ENCODE measurements at regions not wholly inside any gene's neighbourhood (a gene's known extent, or its start where the extent isn't known, plus 50 kb on each side); places are given as distances from the start of the nearest gene placed in this dataset.
"Not testable (repeated sequence)": the region's sequence is repeated elsewhere in the genome, so short reads cannot be mapped to it uniquely, and the experiment has no call there.

DNA sequence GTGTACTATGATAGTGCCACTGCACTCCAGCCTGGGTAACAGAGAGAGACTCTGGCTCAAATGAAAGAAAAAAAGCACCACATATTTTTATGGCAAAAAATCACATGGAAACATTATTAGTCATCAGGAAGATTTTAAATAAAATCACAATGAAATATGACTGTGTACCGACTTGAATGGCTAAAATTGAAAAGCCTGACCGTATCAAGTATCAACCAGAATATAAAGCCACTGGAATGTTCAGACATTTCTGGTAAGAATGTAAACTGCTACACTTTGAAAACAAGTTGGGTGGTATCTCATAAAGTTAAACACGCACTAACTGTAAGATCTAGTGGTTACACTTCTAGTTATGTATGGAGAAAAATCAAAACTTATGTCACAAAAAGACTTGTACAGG, 306.7 kb upstream of the MBL2 start:
- H3K27ac Mint-ChIP-seq: no peak overlapping the region
- H3K4me3 Mint-ChIP-seq: no peak overlapping the region
- no peaks in the 10 kb centered on the region for H3K27me3 Mint-ChIP-seq
- H3K36me3 Mint-ChIP-seq: no peaks in the 10 kb centered on the region
- CTCF ChIA-PET: no interaction called here
- no peaks in the 10 kb centered on the region for H3K4me1 Mint-ChIP-seq
- DNase-seq: no peak
- peaks cover 5% of the 10 kb centered on the region for H3K9me3 Mint-ChIP-seq

DNA sequence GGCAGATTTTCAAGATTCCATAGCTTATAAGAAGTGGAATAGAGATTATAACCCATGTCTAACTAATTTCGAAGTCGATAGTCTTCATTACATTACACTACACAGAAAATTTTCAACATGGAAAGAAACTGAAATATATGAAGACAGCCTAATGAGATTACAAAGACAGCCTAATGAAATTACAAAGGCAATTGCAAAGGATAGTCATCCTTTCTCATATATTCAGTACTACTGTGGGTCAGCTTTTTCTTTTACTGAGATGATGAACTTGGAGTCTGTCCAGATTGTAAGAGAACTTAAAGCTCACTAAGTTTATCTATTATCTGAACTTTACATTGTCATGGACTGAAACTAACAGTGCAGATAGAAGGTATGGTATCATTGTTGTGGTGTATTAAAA, 304.4 kb upstream of the MBL2 start:
- no peaks in the 10 kb centered on the region for H3K9me3 Mint-ChIP-seq
- no peaks in the 10 kb centered on the region for H3K27me3 Mint-ChIP-seq
- CTCF ChIA-PET: no interaction called here
- no peak overlapping the region for H3K27ac Mint-ChIP-seq
- DNase-seq: no peak
- H3K4me3 Mint-ChIP-seq: no peak overlapping the region
- H3K4me1 Mint-ChIP-seq: no peaks in the 10 kb centered on the region
- no peaks in the 10 kb centered on the region for H3K36me3 Mint-ChIP-seq

DNA sequence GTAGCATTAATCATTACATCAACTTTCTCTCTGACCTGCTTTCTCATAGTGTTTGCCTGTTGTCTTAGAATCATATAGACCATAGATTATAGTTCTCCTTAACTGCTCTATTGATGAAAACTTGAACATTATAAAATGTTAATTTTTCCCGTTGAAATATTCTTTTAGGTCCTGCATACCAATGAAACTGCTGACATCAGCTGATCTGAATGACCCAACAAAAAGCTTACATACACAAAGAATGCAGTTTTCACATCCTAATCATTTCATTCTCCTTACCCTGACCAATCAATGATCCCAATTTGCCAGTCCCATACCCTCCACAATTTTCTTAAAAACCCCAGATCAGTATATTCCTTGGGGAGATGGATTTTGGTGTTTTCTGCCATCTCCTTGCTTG, 302.9 kb upstream of the MBL2 start:
- H3K4me3 Mint-ChIP-seq: no peak overlapping the region
- no peaks in the 10 kb centered on the region for H3K27me3 Mint-ChIP-seq
- no peak overlapping the region for H3K27ac Mint-ChIP-seq
- H3K9me3 Mint-ChIP-seq: no peaks in the 10 kb centered on the region
- DNase-seq: no peak
- H3K4me1 Mint-ChIP-seq: no peaks in the 10 kb centered on the region
- no peaks in the 10 kb centered on the region for H3K36me3 Mint-ChIP-seq
- CTCF ChIA-PET: no interaction called here

DNA sequence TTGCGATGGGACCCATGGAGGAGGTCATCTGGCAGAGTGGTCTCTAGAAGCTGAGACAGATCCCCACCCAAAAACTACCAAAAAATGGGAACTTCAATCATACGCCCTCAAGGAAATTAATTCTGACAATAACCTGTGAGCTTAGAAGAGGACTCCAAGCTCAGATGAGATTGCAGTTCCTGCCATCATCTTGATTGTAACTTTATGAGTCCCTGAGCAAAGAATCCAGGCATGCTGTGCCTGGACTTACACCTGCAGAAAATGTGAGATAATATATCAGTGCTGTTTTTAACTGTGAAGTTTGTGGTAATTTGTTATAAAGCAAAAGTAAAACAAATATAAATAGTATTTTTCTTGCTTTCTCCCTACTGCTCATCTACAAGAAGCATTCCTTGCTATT, 299.6 kb upstream of the MBL2 start:
- no peak for DNase-seq
- no peaks in the 10 kb centered on the region for H3K27me3 Mint-ChIP-seq
- no peaks in the 10 kb centered on the region for H3K4me1 Mint-ChIP-seq
- no peak overlapping the region for H3K4me3 Mint-ChIP-seq
- H3K9me3 Mint-ChIP-seq: peaks cover 1% of the 10 kb centered on the region
- no peak overlapping the region for H3K27ac Mint-ChIP-seq
- H3K36me3 Mint-ChIP-seq: no peaks in the 10 kb centered on the region
- CTCF ChIA-PET: no interaction called here

DNA sequence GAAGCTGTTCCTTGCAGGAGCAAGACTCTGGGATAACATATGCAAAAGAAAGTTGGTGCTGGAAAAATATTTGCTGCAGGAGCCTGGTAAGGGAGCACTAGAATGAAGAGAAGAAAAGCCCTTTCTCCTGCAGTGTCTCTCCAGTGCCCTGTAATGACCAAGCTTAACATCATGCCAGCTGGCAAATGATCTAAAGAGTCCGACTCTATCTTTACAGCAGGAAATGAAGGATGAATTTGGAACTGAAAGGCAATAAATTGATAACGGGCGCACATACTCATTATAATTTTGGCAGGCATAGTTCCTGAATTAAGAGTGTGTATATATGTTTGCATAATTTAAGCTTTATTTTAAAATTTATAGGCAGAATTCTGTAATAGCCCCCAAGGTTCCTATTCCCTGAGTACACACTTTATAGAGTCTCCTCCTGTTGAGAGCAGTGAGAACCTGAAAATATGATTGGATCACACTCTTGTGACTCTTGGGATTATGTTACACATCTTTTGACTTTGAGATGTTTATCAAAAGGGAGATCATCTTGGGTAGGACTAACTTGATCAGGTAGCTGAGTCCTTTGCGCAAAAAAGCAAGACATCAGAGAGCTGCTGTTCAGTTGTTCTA, 299.0 kb upstream of the MBL2 start:
- Mint-ChIP-seq H3K27ac (no peak overlapping the region), H3K4me3 (no peak overlapping the region), H3K4me1 (no peaks in the 10 kb centered on the region), H3K9me3 (peaks cover 1% of the 10 kb centered on the region), H3K27me3 (no peaks in the 10 kb centered on the region), H3K36me3 (no peaks in the 10 kb centered on the region)
- CTCF ChIA-PET: no interaction called here
- DNase-seq: no peak

DNA sequence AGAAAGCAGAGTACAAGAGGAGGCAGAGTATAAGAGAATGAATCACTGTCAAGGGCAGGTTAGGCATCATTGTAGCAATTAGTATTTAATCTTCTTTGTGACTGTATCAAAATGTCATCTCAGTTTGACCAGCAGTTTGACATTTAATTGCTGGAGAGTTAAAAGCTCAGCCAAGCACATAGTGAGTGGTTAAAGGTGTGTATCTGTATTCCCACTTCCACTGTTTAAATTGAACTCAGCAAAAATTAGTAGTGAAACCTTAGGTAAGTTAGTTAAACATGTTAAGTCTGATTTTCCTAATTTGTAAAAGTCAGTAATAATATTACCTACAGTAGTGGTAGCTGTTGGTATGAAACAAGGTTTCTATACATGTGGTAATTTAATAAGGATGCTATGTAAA, 296.4 kb upstream of the MBL2 start:
- H3K9me3 Mint-ChIP-seq: peaks cover 1% of the 10 kb centered on the region
- no peak overlapping the region for H3K27ac Mint-ChIP-seq
- no peak for DNase-seq
- CTCF ChIA-PET: no interaction called here
- H3K4me1 Mint-ChIP-seq: no peaks in the 10 kb centered on the region
- no peaks in the 10 kb centered on the region for H3K36me3 Mint-ChIP-seq
- no peak overlapping the region for H3K4me3 Mint-ChIP-seq
- H3K27me3 Mint-ChIP-seq: no peaks in the 10 kb centered on the region

DNA sequence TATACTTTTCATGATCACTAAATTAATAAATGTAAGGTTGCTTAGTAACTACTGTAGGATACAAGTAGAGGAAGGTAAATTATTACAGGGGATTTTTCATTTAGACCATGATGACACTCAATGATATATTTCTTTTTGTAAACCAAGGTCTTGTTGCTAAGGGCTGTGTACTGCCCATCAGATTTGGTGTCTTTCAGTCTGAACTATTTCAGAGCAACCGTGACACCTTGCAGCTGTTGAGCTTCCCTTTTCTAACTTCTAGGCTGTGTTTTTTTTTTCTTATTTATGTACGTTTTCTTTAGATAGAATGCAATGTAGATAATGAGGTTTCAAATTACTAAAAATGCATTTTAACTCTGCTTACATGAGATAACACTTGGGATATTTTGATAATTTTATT, 292.0 kb upstream of the MBL2 start:
- CTCF ChIA-PET: no interaction called here
- H3K9me3 Mint-ChIP-seq: peaks cover 12% of the 10 kb centered on the region

DNA sequence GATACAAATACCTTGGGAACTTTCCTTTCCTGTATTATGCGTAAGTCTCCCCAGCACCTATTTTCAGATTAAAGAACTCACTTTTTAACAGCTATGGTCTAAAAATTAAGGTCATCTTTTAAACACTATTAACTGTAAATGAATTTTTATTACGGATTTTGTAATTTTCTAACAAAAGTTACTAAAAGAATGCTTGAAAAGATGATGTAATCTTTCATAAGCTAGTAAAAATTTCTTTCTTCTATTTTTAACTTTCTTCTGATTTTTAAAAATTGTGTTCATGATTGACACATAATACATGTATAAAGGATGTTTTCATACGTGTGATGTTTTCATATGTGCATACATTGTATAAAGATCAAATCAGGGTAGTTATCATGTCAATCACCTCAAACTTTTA, 291.2 kb upstream of the MBL2 start:
- Mint-ChIP-seq H3K36me3 (no peaks in the 10 kb centered on the region), H3K9me3 (peaks cover 12% of the 10 kb centered on the region), H3K27ac (no peak overlapping the region), H3K27me3 (no peaks in the 10 kb centered on the region), H3K4me3 (no peak overlapping the region), H3K4me1 (no peaks in the 10 kb centered on the region)
- CTCF ChIA-PET: no interaction called here
- DNase-seq: no peak

More for the DNA sequence above, 292.0 kb upstream of the MBL2 start:
- H3K36me3 Mint-ChIP-seq: no peaks in the 10 kb centered on the region
- no peak overlapping the region for H3K4me3 Mint-ChIP-seq
- H3K27me3 Mint-ChIP-seq: no peaks in the 10 kb centered on the region
- H3K4me1 Mint-ChIP-seq: no peaks in the 10 kb centered on the region
- no peak for DNase-seq
- no peak overlapping the region for H3K27ac Mint-ChIP-seq

DNA sequence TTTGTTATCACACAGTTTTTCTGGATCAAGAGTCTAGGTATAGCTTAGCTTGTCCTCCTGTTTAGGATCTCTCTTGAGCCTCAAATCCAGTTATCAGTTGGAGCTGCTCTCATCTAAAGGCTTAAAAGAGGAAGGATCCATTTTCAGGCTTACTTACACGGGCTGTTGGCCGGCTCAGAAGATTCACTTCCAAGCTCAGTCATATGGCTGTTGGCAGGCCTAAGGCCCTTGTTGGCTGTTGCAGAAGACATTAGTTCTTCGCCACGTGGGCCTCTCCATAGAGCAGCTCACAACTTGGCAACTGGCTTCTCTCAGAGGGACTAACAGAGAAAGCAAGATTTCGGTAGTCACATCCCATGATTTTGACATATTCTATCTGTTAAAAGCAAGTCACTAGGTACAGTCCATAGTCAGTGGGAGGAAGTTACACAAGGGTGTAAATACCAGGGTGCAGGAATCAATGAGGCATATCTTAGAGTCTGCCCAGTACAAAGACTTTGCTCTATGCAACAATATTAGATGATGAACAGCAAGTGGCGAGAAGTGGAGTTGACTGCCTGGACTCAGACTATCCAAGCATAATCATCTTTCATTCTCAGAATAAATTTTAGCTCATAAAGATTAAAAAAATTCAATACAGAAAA, 280.1 kb upstream of the MBL2 start:
- DNase-seq: no peak
- H3K27me3 Mint-ChIP-seq: no peaks in the 10 kb centered on the region
- peaks cover 3% of the 10 kb centered on the region for H3K9me3 Mint-ChIP-seq
- H3K4me1 Mint-ChIP-seq: no peaks in the 10 kb centered on the region
- CTCF ChIA-PET: no interaction called here
- no peaks in the 10 kb centered on the region for H3K36me3 Mint-ChIP-seq
- no peak overlapping the region for H3K4me3 Mint-ChIP-seq
- H3K27ac Mint-ChIP-seq: no peak overlapping the region

DNA sequence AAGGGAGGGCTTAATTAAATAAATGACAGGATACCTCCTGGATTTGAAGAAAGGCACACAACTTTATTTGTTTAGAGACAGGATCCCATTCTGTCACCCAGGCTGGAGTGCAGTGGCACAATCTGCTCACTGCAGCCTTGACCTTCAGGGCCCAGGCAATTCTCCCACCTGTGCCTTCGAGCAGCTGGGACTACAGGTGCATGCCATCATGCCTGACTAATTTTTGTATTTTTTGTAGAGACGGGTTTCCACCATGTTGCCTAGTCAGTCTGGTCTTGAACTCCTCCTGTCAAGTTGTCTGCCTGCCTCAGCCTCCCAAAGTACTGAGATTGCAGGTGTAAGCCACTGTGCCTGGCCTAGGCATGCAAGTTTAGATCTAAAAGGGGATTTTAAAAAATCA, 272.7 kb upstream of the MBL2 start:
- CTCF ChIA-PET: no interaction called here
- DNase-seq: no peak
- H3K36me3 Mint-ChIP-seq: no peaks in the 10 kb centered on the region
- H3K4me3 Mint-ChIP-seq: no peak overlapping the region
- no peaks in the 10 kb centered on the region for H3K9me3 Mint-ChIP-seq
- H3K27ac Mint-ChIP-seq: no peak overlapping the region
- H3K4me1 Mint-ChIP-seq: no peaks in the 10 kb centered on the region
- H3K27me3 Mint-ChIP-seq: no peaks in the 10 kb centered on the region

DNA sequence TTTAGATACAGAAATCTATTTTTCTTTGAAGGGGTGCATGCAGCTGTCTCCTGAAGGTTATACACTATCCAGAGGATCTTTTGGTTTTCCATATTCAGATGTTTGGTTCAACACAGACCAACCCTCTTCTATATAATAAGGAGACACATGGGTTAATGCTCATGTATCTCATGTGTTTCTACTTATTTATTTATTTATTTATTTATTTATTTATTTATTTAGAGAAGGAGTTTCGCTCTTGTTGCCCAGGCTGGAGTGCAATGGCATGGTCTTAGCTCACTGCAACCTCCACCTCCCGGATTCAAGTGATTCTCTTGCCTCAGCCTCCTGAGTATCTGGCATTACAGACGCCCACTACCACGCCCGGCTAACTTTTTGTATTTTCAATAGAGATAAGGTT, 263.2 kb upstream of the MBL2 start:
- DNase-seq, H3K9me3 Mint-ChIP-seq, H3K4me3 Mint-ChIP-seq, H3K4me1 Mint-ChIP-seq, H3K27ac Mint-ChIP-seq, H3K27me3 Mint-ChIP-seq, H3K36me3 Mint-ChIP-seq, CTCF ChIA-PET: not testable (repeated sequence)

DNA sequence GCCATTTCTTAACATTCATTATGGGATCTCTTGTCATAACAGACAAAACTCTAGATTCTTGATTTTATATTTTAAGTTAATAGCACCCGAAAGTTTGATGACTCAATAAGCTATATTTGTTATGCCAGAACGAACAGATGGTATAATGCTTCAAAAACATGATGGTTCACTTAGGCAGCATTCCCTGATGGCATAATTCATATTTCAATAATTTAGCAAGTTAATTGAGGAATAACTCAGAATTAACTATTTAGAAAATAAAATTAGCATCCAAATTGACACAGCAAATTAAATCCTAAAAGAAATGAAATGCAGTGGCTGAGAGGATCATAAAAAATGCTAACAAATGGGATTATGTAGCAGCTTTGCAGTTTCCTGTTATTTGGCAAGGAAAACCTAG, 260.8 kb upstream of the MBL2 start:
- H3K27me3 Mint-ChIP-seq: no peaks in the 10 kb centered on the region
- H3K36me3 Mint-ChIP-seq: no peaks in the 10 kb centered on the region
- no peak overlapping the region for H3K4me3 Mint-ChIP-seq
- CTCF ChIA-PET: no interaction called here
- H3K27ac Mint-ChIP-seq: no peak overlapping the region
- H3K4me1 Mint-ChIP-seq: no peaks in the 10 kb centered on the region
- no peak for DNase-seq
- H3K9me3 Mint-ChIP-seq: peaks cover 4% of the 10 kb centered on the region

DNA sequence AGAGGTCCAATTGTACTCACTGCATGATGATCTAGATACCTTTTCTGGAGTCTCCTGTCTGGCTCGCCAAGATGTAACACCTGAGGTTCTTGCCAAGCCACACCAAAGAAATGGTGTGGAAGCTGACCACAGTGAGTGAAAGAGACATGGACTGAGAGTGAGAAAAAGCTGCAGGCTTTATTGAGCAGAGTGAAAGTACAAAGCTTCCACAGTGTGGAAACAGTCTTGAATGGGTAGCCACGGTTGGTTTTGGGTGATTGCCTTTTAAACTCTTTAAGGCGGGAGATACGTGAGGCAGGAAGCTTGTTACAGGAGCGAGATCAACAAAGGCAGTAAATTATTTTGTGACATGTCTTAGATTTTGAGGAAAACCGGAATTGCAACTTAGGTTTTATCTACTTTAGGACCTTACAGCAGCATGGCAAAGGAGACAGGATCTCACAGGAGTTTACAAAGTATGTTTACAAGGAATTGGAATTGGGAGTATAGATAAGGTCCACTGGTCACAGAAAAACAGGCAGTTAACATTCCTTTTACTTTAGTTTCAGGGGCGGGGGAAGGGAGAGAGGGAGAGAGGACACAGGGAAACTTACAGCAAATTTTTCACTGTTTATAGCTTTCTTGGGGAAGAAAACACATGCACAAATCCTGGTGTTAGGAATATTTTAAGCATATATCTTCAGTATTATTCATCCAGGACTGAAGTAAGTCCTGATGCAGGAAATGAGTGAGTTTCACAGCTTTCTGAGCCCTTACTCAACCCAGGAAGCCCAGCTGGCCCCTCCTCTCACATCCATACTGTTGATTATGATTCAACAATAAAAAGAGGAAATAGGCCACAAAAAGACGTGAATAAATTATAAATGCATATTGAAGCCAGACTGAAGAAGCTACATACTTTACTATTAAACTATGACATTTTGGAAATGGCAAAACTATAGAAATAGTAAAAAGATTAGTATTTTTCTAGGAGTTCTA, 257.6 kb upstream of the MBL2 start:
- DNase-seq, H3K9me3 Mint-ChIP-seq, H3K4me1 Mint-ChIP-seq, H3K4me3 Mint-ChIP-seq, H3K27ac Mint-ChIP-seq, H3K36me3 Mint-ChIP-seq, H3K27me3 Mint-ChIP-seq, CTCF ChIA-PET: not testable (repeated sequence)

DNA sequence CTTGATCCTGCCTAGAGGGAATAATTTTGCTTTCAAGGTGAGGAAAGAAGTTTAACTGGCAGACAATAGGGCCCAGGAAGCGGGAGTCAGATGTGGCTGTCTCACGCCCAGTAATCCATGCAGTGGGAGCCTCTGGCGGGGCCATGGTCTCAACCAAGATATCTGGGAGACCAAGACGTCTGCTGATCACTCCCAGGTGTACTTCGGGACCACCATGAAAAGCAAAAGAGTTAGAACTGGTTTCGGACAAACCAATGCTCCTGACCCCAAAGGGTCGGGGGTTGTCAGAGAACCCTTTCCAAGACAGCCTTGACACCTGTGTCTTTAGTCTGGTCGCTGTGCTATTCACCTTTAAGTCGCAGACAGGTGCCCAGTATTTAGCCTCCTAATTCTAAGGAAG, 256.9 kb upstream of the MBL2 start:
- Mint-ChIP-seq H3K36me3 (no peaks in the 10 kb centered on the region), H3K4me1 (no peaks in the 10 kb centered on the region), H3K9me3 (peaks cover 5% of the 10 kb centered on the region), H3K27ac (no peak overlapping the region), H3K27me3 (no peaks in the 10 kb centered on the region), H3K4me3 (no peak overlapping the region)
- DNase-seq: no peak
- CTCF ChIA-PET: no interaction called here

DNA sequence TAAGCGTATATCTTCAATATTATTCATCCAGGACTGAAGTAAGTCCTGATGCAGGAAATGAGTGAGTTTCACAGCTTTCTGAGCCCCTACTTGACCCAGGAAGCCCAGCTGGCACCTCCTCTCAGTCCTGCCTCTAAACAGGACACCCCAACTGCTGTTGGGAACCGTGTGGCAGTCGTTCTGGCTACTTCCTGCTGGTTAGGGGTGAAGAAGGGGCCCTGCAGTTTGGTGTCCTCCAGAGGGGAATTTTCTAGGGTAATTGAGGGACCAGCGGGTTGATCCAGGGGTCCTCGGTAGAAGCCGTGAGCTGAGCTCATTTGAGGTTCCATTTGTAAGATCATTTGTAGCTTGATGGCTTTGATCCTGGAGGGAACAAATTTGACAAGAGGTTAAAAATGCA, 253.2 kb upstream of the MBL2 start:
- H3K27me3 Mint-ChIP-seq, H3K4me1 Mint-ChIP-seq, DNase-seq, H3K4me3 Mint-ChIP-seq, H3K36me3 Mint-ChIP-seq, H3K9me3 Mint-ChIP-seq, H3K27ac Mint-ChIP-seq, CTCF ChIA-PET: not testable (repeated sequence)
